Activated T-cell treated with anti-CD3 and anti-CD28 coated beads, Interleukin-2, amount 50 U/mL, for 72 hours (primary cell): ENCODE measurements at regions not wholly inside any gene's neighbourhood (a gene's known extent, or its start where the extent isn't known, plus 50 kb on each side); places are given as distances from the start of the nearest gene placed in this dataset.

Experiments used
- ATAC-seq, 2 donors: fragments of 150-1000 bp; cut with Tn5 transposase; replicated peaks in 1 of 2; 2 replicates each; pipeline ENCODE4 v1.10.0; 2021; ENCODE audit warnings: moderate library complexity in 2 of 2, mild to moderate bottlenecking in 1 of 2
- DNase-seq, 2 donors: peaks; one replicate each; pipeline ENCODE4 v3.0.0; 2021 to 2022; ENCODE audit warnings: mixed read lengths in 1 of 2
- H3K27ac Mint-ChIP-seq: one replicate; pipeline ENCODE4 v1.8.0; 2022; ENCODE audit warnings: mild to moderate bottlenecking, moderate library complexity, mixed read lengths
- H3K27me3 Mint-ChIP-seq: one replicate; pipeline ENCODE4 v1.8.0; 2022; ENCODE audit warnings: low read depth, mixed read lengths
- H3K36me3 Mint-ChIP-seq, 2 donors: one replicate each; pipeline ENCODE4 v1.8.0; 2022; ENCODE audit warnings: mixed read lengths in 2 of 2, mild to moderate bottlenecking in 1 of 2; ENCODE audit not compliant: insufficient read depth in 2 of 2
- H3K4me1 Mint-ChIP-seq: one replicate; pipeline ENCODE4 v1.8.0; 2022; ENCODE audit warnings: low read depth, mixed read lengths
- H3K4me3 Mint-ChIP-seq, 2 donors: one replicate each; pipeline ENCODE4 v1.8.0; 2022; ENCODE audit warnings: mild to moderate bottlenecking in 2 of 2, mixed read lengths in 2 of 2, moderate library complexity in 2 of 2
- H3K9me3 Mint-ChIP-seq, 2 donors: one replicate each; pipeline ENCODE4 v1.8.0; 2022; ENCODE audit warnings: mixed read lengths in 2 of 2

- Mint-ChIP-seq H3K27me3 (no peaks in the 10 kb centered on the region), H3K36me3 (peaks cover 2 to 16% of the 10 kb centered on the region in 2 donors), H3K4me1 (peaks cover 8% of the 10 kb centered on the region), H3K4me3 (no peak overlapping the region), H3K9me3 (peaks cover 4 to 8% of the 10 kb centered on the region in 2 donors), H3K27ac (no peak overlapping the region)
- DNase-seq (no peak), ATAC-seq (no peak)
Measured at GRCh38 chr21:35422011-35422410, 372.9 kb upstream of the RUNX1 start.

GRCh38 chr21:35421221-35421620 lies 372.1 kb upstream of the RUNX1 start:
- no peak for ATAC-seq
- Mint-ChIP-seq H3K27me3 (no peaks in the 10 kb centered on the region), H3K4me1 (peaks cover under 1% of the 10 kb centered on the region), H3K9me3 (peaks cover 4 to 8% of the 10 kb centered on the region in 2 donors), H3K27ac (no peak overlapping the region), H3K4me3 (no peak overlapping the region), H3K36me3 (peaks cover 2 to 16% of the 10 kb centered on the region in 2 donors)
- DNase-seq, result no peak

DNA sequence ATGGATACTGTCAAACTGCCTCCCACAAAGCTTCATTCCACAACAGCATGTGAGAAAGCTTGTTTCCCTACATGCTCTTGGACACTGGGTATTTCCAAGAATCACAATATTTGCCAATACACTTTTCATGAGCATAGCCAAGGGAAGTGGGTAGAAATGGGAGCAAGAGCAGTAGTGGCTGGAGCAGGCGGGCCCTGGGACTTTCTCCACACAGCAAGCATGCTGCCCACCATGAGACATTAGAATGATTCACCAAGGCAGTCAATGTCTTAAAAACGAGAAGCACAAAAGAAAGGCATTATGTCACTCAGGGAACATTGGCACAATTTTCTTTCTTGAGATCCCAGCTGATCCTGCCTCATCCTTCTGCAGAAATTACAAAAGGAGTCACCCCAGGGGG lies 371.6 kb upstream of the RUNX1 start:
- peaks cover 4 to 8% of the 10 kb centered on the region in 2 donors for H3K9me3 Mint-ChIP-seq
- H3K4me1 Mint-ChIP-seq, result no peaks in the 10 kb centered on the region
- H3K27ac Mint-ChIP-seq, result no peak overlapping the region
- ATAC-seq (no peak), DNase-seq (no peak)
- H3K4me3 Mint-ChIP-seq, result no peak overlapping the region
- peaks cover 2 to 16% of the 10 kb centered on the region in 2 donors for H3K36me3 Mint-ChIP-seq
- no peaks in the 10 kb centered on the region for H3K27me3 Mint-ChIP-seq

DNA sequence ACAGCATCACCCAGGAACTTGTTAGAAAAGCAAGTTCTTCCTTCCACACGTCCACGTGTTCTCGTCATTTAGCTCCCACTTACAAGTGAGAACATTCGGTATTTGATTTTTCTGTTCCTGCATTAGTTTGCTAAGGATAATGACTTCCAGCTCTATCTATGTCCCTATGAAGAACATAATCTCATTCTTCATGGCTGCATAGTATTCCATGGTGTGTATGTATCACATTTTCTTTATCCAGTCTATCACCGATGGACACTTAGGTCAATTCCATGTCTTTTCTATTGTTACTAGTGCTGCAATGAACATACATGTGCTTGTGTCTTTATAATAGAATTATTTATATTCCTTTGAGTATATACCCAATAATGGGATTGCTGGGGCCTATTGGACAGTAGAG lies 368.7 kb upstream of the RUNX1 start:
- Mint-ChIP-seq H3K36me3 (peaks cover 2 to 16% of the 10 kb centered on the region in 2 donors), H3K4me3 (no peak overlapping the region), H3K27me3 (peaks cover 8% of the 10 kb centered on the region), H3K27ac (no peak overlapping the region), H3K9me3 (peaks cover 4 to 8% of the 10 kb centered on the region in 2 donors), H3K4me1 (no peaks in the 10 kb centered on the region)
- ATAC-seq, result no peak
- no peak for DNase-seq

- DNase-seq (no peak), ATAC-seq (no peak)
- peaks cover 2 to 13% of the 10 kb centered on the region in 2 donors for H3K36me3 Mint-ChIP-seq
- no peak overlapping the region for H3K4me3 Mint-ChIP-seq
- peaks cover 13% of the 10 kb centered on the region for H3K27me3 Mint-ChIP-seq
- H3K4me1 Mint-ChIP-seq, result no peaks in the 10 kb centered on the region
- peaks cover 4% of the 10 kb centered on the region in 2 donors for H3K9me3 Mint-ChIP-seq
- no peak overlapping the region for H3K27ac Mint-ChIP-seq
Measured at GRCh38 chr21:35416866-35417489, 367.9 kb upstream of the RUNX1 start.

DNA sequence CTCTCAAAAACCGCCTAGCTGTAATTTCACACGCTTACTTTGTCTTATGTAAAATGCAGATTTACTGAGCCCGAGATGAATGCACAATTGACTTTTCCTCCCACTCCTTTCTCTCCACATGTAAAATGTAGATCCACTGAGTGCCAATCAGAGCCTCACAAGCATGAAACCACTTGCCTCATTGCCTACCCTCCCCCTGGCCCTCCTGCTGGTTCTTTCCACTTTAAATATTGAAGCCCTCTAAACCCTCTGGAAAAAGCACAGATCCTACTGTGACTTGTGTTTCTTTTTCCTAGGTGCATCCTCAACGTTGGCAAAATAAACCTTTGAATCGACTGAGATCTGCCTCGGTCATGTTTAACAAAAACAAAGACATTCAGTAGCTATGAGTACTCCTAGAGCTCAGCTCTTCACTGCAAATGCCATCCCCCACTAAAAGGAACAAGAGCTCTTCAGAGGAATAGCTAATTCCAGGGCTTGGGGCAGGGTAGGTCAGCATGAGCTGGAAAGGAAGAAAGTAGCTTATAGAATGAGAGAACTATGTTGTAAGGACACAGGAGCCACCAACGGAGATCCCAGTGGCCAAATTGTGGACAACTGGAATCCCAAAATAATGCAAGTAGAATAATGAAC lies 365.5 kb upstream of the RUNX1 start:
- no peaks in the 10 kb centered on the region for H3K4me1 Mint-ChIP-seq
- peaks cover 0 to under 1% of the 10 kb centered on the region in 2 donors for H3K36me3 Mint-ChIP-seq
- H3K27ac Mint-ChIP-seq, result no peak overlapping the region
- DNase-seq, result no peak
- H3K9me3 Mint-ChIP-seq, result peaks cover 0 to 2% of the 10 kb centered on the region in 2 donors
- peaks cover 13% of the 10 kb centered on the region for H3K27me3 Mint-ChIP-seq
- no peak overlapping the region for H3K4me3 Mint-ChIP-seq
- no peak for ATAC-seq

- peaks cover 13% of the 10 kb centered on the region for H3K27me3 Mint-ChIP-seq
- no peaks in the 10 kb centered on the region for H3K4me1 Mint-ChIP-seq
- H3K9me3 Mint-ChIP-seq, result peaks cover 0 to 2% of the 10 kb centered on the region in 2 donors
- no peak overlapping the region for H3K27ac Mint-ChIP-seq
- DNase-seq (no peak), ATAC-seq (no peak)
- no peaks in the 10 kb centered on the region for H3K36me3 Mint-ChIP-seq
- H3K4me3 Mint-ChIP-seq, result no peak overlapping the region
Measured at GRCh38 chr21:35414056-35414455, 365.0 kb upstream of the RUNX1 start.

DNA sequence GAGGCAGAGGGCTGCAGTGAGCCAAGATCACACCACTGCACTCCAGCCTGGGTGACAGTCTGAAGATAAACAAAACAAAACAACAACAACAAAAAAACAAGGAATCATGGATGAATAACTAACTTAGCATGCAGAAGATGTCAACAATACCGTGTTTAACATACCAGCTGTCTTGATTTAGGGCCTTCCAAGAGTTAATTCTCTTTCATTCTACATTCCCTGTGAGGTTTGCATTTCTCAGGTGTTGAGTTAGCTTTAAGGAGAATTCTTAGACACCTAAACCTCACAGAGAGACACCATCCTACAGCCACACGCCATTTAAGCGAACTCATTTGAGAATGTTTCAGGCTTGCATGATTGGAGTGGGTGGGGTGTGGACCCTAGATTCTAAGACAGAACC lies 363.1 kb upstream of the RUNX1 start:
- no peak for ATAC-seq
- peaks cover 11% of the 10 kb centered on the region for H3K4me1 Mint-ChIP-seq
- H3K36me3 Mint-ChIP-seq, result no peaks in the 10 kb centered on the region
- H3K9me3 Mint-ChIP-seq, result no peaks in the 10 kb centered on the region
- peaks cover 13% of the 10 kb centered on the region for H3K27me3 Mint-ChIP-seq
- no peak for DNase-seq
- H3K27ac Mint-ChIP-seq, result no peak overlapping the region
- no peak overlapping the region for H3K4me3 Mint-ChIP-seq

DNA sequence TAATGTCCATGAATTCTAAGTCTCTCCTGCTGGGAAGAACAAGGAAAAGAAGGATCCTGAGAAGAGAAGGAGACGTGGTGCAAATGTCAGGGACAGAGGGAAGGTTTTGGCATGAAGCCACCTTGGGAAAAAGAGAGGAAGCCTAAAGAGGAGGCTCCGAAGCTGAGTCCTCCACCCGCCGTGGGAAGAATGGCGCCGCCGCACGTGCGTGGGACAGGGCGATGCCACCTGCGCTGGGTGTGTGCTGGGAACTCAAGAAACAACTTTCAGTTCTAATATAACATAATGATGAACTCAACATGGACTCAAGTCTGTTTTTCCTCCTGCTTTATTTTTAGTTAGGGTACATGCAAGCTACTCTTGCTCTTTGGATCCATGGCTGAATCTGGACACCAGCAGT lies 362.3 kb upstream of the RUNX1 start:
- no peak for ATAC-seq
- peaks cover 11% of the 10 kb centered on the region for H3K4me1 Mint-ChIP-seq
- H3K36me3 Mint-ChIP-seq, result no peaks in the 10 kb centered on the region
- no peak overlapping the region for H3K27ac Mint-ChIP-seq
- H3K4me3 Mint-ChIP-seq, result no peak overlapping the region
- DNase-seq, result no peak
- no peaks in the 10 kb centered on the region for H3K9me3 Mint-ChIP-seq
- peaks cover 13% of the 10 kb centered on the region for H3K27me3 Mint-ChIP-seq

- H3K9me3 Mint-ChIP-seq, result no peaks in the 10 kb centered on the region
- DNase-seq, result no peak
- H3K4me3 Mint-ChIP-seq, result no peak overlapping the region
- no peak overlapping the region for H3K27ac Mint-ChIP-seq
- H3K36me3 Mint-ChIP-seq, result no peaks in the 10 kb centered on the region
- H3K27me3 Mint-ChIP-seq, result peaks cover 13% of the 10 kb centered on the region
- H3K4me1 Mint-ChIP-seq, result peaks cover 11% of the 10 kb centered on the region
- ATAC-seq, result no peak
Measured at GRCh38 chr21:35410656-35411055, 361.6 kb upstream of the RUNX1 start.

DNA sequence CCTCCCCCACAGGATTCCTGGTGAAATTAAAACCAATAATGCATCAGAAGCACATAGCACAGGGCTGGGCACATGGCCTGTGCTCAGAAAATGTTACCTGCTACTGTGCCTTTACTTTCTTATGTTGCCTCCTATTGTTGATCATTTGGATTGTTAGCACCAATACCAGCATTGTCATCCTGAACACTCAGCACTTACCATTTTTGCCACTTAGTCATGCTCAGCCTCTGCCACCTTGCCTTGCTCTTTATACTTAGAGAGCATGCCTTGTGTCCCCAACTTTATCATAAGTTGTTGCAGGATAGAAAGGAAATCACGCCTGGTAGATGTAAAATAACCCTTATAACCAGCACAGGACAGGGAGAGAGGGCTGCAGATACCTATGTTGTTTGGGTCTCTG lies 361.0 kb upstream of the RUNX1 start:
- Mint-ChIP-seq H3K4me1 (peaks cover 11% of the 10 kb centered on the region), H3K27me3 (peaks cover 13% of the 10 kb centered on the region), H3K4me3 (no peak overlapping the region), H3K9me3 (no peaks in the 10 kb centered on the region), H3K36me3 (no peaks in the 10 kb centered on the region), H3K27ac (no peak overlapping the region)
- ATAC-seq, result no peak
- DNase-seq, result no peak

DNA sequence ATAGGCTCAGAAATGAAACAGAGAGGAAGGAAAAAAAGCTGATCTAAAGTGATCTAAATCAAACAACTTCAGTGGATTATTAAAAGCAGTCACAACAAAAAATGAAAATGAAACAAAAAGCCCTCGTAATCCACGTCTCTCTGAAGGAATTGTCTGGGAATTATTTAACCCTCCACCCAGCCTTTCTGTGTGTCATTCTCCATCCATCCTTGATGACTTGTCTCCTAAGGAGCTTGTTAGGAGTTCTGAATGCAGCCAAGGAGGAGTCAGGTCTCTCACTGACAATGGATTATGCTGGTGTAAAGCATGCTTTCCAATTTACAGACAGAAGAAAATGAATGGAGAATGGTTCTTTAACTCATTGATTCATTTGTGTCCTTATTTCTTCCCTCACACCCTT lies 359.3 kb upstream of the RUNX1 start:
- Mint-ChIP-seq H3K27me3 (peaks cover 6% of the 10 kb centered on the region), H3K4me3 (peak overlapping the region; percentile 12 to 26)

GRCh38 chr21:35406635-35407034 lies 357.5 kb upstream of the RUNX1 start:
- Mint-ChIP-seq H3K27me3 (no peaks in the 10 kb centered on the region), H3K4me1 (peaks cover 11% of the 10 kb centered on the region), H3K36me3 (no peaks in the 10 kb centered on the region), H3K9me3 (no peaks in the 10 kb centered on the region), H3K4me3 (no peak overlapping the region), H3K27ac (no peak overlapping the region)
- no peak for ATAC-seq
- DNase-seq, result no peak

More for the DNA sequence above, 359.3 kb upstream of the RUNX1 start:
- ATAC-seq (no peak), DNase-seq (no peak)
- peaks cover 11% of the 10 kb centered on the region for H3K4me1 Mint-ChIP-seq
- no peaks in the 10 kb centered on the region for H3K9me3 Mint-ChIP-seq
- H3K27ac Mint-ChIP-seq, result no peak overlapping the region
- H3K36me3 Mint-ChIP-seq, result no peaks in the 10 kb centered on the region

DNA sequence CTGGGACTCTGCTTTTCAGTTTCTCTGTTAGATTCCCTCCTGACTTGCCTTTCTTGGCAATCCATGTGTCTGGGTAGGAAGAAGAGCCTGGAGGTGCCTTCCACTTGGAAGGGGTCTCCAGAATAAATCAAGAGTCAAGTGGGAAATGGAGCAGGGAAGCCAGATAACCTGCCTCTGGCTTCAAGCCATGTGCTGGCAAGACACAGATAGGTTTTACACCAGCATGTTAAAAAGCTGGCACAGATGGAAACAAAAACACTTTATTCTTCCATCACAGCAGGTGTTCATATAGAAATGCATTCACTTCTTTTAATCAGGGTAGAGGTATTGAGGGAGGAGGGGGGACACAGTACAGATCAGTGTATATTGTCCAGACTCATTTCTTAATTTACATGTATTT lies 356.9 kb upstream of the RUNX1 start:
- H3K27ac Mint-ChIP-seq, result no peak overlapping the region
- H3K9me3 Mint-ChIP-seq, result no peaks in the 10 kb centered on the region
- H3K4me3 Mint-ChIP-seq, result no peak overlapping the region
- H3K4me1 Mint-ChIP-seq, result peaks cover 11% of the 10 kb centered on the region
- DNase-seq (no peak), ATAC-seq (no peak)
- no peaks in the 10 kb centered on the region for H3K27me3 Mint-ChIP-seq
- H3K36me3 Mint-ChIP-seq, result no peaks in the 10 kb centered on the region
